Activated CD4-positive, CD25-positive, alpha-beta regulatory T cell treated with anti-CD3 and anti-CD28 coated beads, Interleukin-2, amount 50 U/mL, for 24 hours (primary cell): ENCODE measurements at regions not wholly inside any gene's neighbourhood (a gene's known extent, or its start where the extent isn't known, plus 50 kb on each side); places are given as distances from the start of the nearest gene placed in this dataset.
"Not testable (repeated sequence)": the region's sequence is repeated elsewhere in the genome, so short reads cannot be mapped to it uniquely, and the experiment has no call there.

ENCODE experiments used
- ATAC-seq, 2 donors: fragments of 150-1000 bp; cut with Tn5 transposase; one replicate each; pipeline ENCODE4 v1.10.0; 2021; ENCODE audit warnings: mild to moderate bottlenecking in 1 of 2, moderate library complexity in 1 of 2

GRCh38 chr22:11017108-11017507 is 4510.9 kb upstream of the OR11H1 start:
- not testable (repeated sequence) for ATAC-seq

- ATAC-seq, result peak in 1 of 2 donors; percentile 34
Measured at GRCh38 chr22:11020522-11020921, 4507.5 kb upstream of the OR11H1 start.

- ATAC-seq, result not testable (repeated sequence)
Measured at GRCh38 chr22:11026541-11026940, 4501.5 kb upstream of the OR11H1 start.

- ATAC-seq, result not testable (repeated sequence)
Measured at GRCh38 chr22:11027064-11027463, 4500.9 kb upstream of the OR11H1 start.

GRCh38 chr22:11027532-11027931 is 4500.5 kb upstream of the OR11H1 start:
- not testable (repeated sequence) for ATAC-seq

- ATAC-seq, result peak in 1 of 2 donors; percentile 8
Measured at GRCh38 chr22:11028180-11028579, 4499.8 kb upstream of the OR11H1 start.

- not testable (repeated sequence) for ATAC-seq
Measured at GRCh38 chr22:11029534-11029933, 4498.5 kb upstream of the OR11H1 start.

GRCh38 chr22:11029967-11030366 is 4498.0 kb upstream of the OR11H1 start:
- not testable (repeated sequence) for ATAC-seq

GRCh38 chr22:11030571-11031410 is 4497.2 kb upstream of the OR11H1 start:
- ATAC-seq, result not testable (repeated sequence)

GRCh38 chr22:11032115-11032514 is 4495.9 kb upstream of the OR11H1 start:
- not testable (repeated sequence) for ATAC-seq

- ATAC-seq, result not testable (repeated sequence)
Measured at GRCh38 chr22:11034660-11034987, 4493.4 kb upstream of the OR11H1 start.

GRCh38 chr22:11035031-11035873 is 4492.7 kb upstream of the OR11H1 start:
- ATAC-seq, result not testable (repeated sequence)

GRCh38 chr22:11037314-11037713 is 4490.7 kb upstream of the OR11H1 start:
- not testable (repeated sequence) for ATAC-seq

- ATAC-seq, result not testable (repeated sequence)
Measured at GRCh38 chr22:11037814-11038213, 4490.2 kb upstream of the OR11H1 start.

- not testable (repeated sequence) for ATAC-seq
Measured at GRCh38 chr22:11038786-11039185, 4489.2 kb upstream of the OR11H1 start.

GRCh38 chr22:11041416-11041815 is 4486.6 kb upstream of the OR11H1 start:
- ATAC-seq, result not testable (repeated sequence)

- ATAC-seq, result no peak
Measured at GRCh38 chr22:11042116-11042515, 4485.9 kb upstream of the OR11H1 start.

GRCh38 chr22:11043289-11043688 is 4484.7 kb upstream of the OR11H1 start:
- ATAC-seq, result not testable (repeated sequence)

- ATAC-seq, result not testable (repeated sequence)
Measured at GRCh38 chr22:11048884-11049283, 4479.1 kb upstream of the OR11H1 start.

- ATAC-seq, result not testable (repeated sequence)
Measured at GRCh38 chr22:11050226-11050625, 4477.8 kb upstream of the OR11H1 start.

- ATAC-seq, result not testable (repeated sequence)
Measured at GRCh38 chr22:11051401-11052112, 4476.4 kb upstream of the OR11H1 start.

- ATAC-seq, result not testable (repeated sequence)
Measured at GRCh38 chr22:11053403-11054344, 4474.3 kb upstream of the OR11H1 start.
